ENCODE measurements at regions not wholly inside any gene's neighbourhood (a gene's known extent, or its start where the extent isn't known, plus 50 kb on each side); places are given as distances from the start of the nearest gene placed in this dataset.

GRCh38 chr19:34041925-34042521 is 130.3 kb upstream of the LSM14A start:
- no CpG with 5 or more reads among the region's 15 CpGs for WGBS (ENCODE audit: extremely low coverage, insufficient read length, low lambda C conversion rate)
- H3K4me2 ChIP-seq (ENCODE audit: insufficient read depth, insufficient read length, low read length), result no peak overlapping the region
- no peak overlapping the region for H3K9ac ChIP-seq (ENCODE audit: extremely low read depth, insufficient read length, low read length)
- H3K27ac Mint-ChIP-seq, result no peak overlapping the region
- no peak overlapping the region for H3K14ac ChIP-seq (ENCODE audit: insufficient read depth, low read length)
- no peak overlapping the region; a peak in 1 of 5 replicates for H3K4me3 Mint-ChIP-seq
- H2BK5ac ChIP-seq (ENCODE audit: insufficient read length, low read length), result no peak overlapping the region
- no peak overlapping the region for H4K8ac ChIP-seq (replicated peaks; ENCODE audit: insufficient read length, low read depth, low read length)
- H2BK20ac ChIP-seq (ENCODE audit: low read depth, low read length, poor library complexity, severe bottlenecking), result no peak overlapping the region
- no peaks in the 10 kb centered on the region for H4K20me1 ChIP-seq (ENCODE audit: control insufficient read depth, insufficient read depth, insufficient read length)
- DNase-seq, result peak; percentile 83
- H3T11ph ChIP-seq (ENCODE audit: low read length), result no peak overlapping the region
- no peak overlapping the region for H2BK15ac ChIP-seq (ENCODE audit: low read depth, low read length)
- H3K27me3 Mint-ChIP-seq (ENCODE audit: low read depth), result peaks cover 7% of the 10 kb centered on the region
- H4K5ac ChIP-seq (ENCODE audit: insufficient read length, low read depth, low read length), result no peak overlapping the region
- H3K23ac ChIP-seq (ENCODE audit: insufficient read length, low read depth, low read length), result no peak overlapping the region
- no peak overlapping the region for H2AK5ac ChIP-seq (ENCODE audit: insufficient read length, low read length)
- no peaks in the 10 kb centered on the region; a peak in 1 of 7 replicates for H3K36me3 Mint-ChIP-seq (ENCODE audit: insufficient read depth in 1 of 3, low read depth in 3 of 3)
- no peaks in the 10 kb centered on the region for H3K23me2 ChIP-seq (ENCODE audit: insufficient read length, low read depth, low read length, poor library complexity, severe bottlenecking)
- H3K27me3 ChIP-seq (ENCODE audit: insufficient read depth, low read length), result no peaks in the 10 kb centered on the region
- no peak overlapping the region for H2BK120ac ChIP-seq (ENCODE audit: low read depth, low read length, poor library complexity, severe bottlenecking)
- H2AFZ ChIP-seq (ENCODE audit: low read length), result no peak overlapping the region
- no peak overlapping the region for H3K4ac ChIP-seq (ENCODE audit: low read depth, low read length)
- no peak overlapping the region for H2BK12ac ChIP-seq (ENCODE audit: insufficient read length, low read depth, low read length)
- H4K91ac ChIP-seq (ENCODE audit: insufficient read length, low read depth, low read length), result no peak overlapping the region
- no peaks in the 10 kb centered on the region for H3K9me3 ChIP-seq (ENCODE audit: control insufficient read depth, low read depth, low read length)
- H3K4me1 ChIP-seq (ENCODE audit: insufficient read depth, low read length), result no peaks in the 10 kb centered on the region
- no peaks in the 10 kb centered on the region for H3K79me2 ChIP-seq (ENCODE audit: insufficient read depth, low read length)
- TF ChIP-seq CTCF (conservative IDR thresholded peaks at IDR 0.05), result peak; percentile 98
- H3K4me1 Mint-ChIP-seq, result no peaks in the 10 kb centered on the region
- no peaks in the 10 kb centered on the region for H3K79me1 ChIP-seq (ENCODE audit: insufficient read depth, low read depth, low read length, poor library complexity, severe bottlenecking)
- no peak overlapping the region for H3K27ac ChIP-seq (ENCODE audit: insufficient read length, low read depth, low read length)
- 0 out of 5 replicates have a peak, but pooled peaks cover 0 to 2% of the 10 kb centered on the region in 2 experiments for H3K9me3 Mint-ChIP-seq
- H3K18ac ChIP-seq (ENCODE audit: insufficient read length, low read depth, low read length), result no peak overlapping the region
- no peak overlapping the region for H3K56ac ChIP-seq (ENCODE audit: insufficient read length, low read depth, low read length)

Measured in H9 (cell line).